Testis (tissue), 2 donors: ENCODE measurements at regions not wholly inside any gene's neighbourhood (a gene's known extent, or its start where the extent isn't known, plus 50 kb on each side); places are given as distances from the start of the nearest gene placed in this dataset.

Source experiments
- POLR2A ChIP-seq: fragments of 450-650 bp; IDR thresholded peaks from one replicate; pipeline ENCODE4 v1.6.1; 2017; ENCODE audit warnings: antibody characterized with exemption, mild to moderate bottlenecking, moderate library complexity
- TF ChIP-seq, protein P1 (sequence below), 3 experiments: fragments of 450-650 bp in 2 of 3; fragments of 200-600 bp in 1 of 3; sonication (generic) in 1 of 3; IDR thresholded peaks; one replicate each; pipeline ENCODE4 v1.5.1; 2016 to 2019; ENCODE audit warnings: antibody characterized with exemption in 3 of 3, mild to moderate bottlenecking in 2 of 3, moderate library complexity in 1 of 3

DNA sequence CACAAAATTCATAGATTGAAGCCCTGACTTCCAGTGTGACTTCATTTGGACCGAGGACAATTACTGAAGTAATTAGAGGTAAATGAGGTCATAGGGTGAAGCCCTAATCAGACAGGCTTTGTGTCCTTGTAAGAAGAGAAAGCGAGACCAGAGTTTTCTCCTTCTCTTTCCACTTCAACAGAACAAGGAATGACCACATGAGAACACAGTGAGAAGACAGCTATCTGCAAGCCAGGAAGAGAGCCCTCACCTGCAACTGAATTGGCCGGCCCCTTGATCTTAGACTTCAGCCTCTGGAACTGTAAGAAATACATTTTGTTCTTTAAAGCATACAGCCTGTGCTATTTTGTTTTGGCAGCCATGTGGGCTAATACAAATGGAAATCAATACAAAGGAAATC is 67.1 kb upstream of the PRKG2 start:
- TF ChIP-seq, protein P1, sequence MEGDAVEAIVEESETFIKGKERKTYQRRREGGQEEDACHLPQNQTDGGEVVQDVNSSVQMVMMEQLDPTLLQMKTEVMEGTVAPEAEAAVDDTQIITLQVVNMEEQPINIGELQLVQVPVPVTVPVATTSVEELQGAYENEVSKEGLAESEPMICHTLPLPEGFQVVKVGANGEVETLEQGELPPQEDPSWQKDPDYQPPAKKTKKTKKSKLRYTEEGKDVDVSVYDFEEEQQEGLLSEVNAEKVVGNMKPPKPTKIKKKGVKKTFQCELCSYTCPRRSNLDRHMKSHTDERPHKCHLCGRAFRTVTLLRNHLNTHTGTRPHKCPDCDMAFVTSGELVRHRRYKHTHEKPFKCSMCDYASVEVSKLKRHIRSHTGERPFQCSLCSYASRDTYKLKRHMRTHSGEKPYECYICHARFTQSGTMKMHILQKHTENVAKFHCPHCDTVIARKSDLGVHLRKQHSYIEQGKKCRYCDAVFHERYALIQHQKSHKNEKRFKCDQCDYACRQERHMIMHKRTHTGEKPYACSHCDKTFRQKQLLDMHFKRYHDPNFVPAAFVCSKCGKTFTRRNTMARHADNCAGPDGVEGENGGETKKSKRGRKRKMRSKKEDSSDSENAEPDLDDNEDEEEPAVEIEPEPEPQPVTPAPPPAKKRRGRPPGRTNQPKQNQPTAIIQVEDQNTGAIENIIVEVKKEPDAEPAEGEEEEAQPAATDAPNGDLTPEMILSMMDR (IDR thresholded peaks at IDR 0.05) = no peak
- no peak for TF ChIP-seq POLR2A
